GM21367 (cell line): ENCODE measurements at regions not wholly inside any gene's neighbourhood (a gene's known extent, or its start where the extent isn't known, plus 50 kb on each side); places are given as distances from the start of the nearest gene placed in this dataset.

Source experiments
- ATAC-seq: cut with Tn5 transposase; IDR thresholded peaks from one replicate; pipeline ENCODE4 v1.9.1; 2021; ENCODE audit not compliant: unreplicated experiment

DNA sequence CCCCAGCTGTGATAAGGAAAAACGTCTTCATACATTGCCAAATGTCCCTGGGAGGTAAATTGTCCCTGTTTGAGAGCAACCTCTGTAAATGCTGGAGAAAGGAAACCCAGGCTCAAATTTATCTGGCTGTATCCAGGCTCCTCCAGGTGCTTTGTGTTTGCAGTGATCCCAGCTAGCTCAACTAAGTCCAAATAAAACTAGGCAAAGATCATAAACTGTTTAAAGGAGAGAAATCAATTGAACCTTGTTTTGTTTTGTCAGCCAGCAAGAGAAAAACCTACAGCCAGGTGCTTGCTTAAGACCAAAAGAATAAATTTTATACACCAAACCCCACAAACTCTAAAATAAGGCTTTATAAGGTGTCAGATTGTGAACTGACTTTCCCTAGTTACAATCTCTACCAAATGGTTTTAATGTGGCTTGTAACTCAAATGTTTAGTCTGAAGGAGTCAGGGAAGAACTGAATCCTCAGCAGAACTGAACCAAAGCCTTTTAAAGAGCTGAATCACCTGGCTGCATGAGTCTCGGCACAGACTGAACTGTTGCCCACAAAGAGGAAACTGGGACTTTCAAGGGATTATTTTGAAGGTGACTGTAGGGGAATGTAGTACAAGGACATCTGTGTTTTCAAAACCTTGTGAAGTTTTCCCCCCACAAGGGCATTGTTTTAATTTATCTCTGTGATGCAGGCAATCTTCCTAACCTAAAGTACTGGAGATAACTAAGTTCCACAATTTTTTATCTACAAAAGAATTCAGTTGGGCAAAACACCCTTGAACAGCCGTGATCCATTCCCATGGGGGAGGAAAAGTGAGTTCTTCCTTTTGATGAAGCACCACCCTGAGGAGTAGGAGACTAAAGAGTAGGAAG, 201.7 kb upstream of the TARS1 start:
- ATAC-seq: no peak

DNA sequence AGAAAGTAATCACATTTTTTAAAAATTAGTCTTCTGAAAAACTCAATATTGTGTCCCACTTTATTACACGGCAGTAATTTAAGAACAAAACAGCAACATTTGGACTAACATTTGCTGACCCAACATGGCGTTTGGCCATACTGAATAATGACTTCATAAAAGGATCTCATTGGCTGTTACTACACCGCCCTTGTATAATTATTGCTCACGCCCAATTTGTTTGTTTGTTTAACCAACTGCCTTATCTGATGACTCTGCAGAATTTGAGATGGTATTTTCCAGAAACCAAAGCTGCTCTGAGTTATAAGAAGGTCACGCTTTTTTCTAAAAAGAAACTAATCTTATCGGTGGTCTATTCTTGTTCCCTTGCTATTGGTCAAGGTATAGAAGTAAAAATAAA, 200.2 kb upstream of the TARS1 start:
- no peak for ATAC-seq

DNA sequence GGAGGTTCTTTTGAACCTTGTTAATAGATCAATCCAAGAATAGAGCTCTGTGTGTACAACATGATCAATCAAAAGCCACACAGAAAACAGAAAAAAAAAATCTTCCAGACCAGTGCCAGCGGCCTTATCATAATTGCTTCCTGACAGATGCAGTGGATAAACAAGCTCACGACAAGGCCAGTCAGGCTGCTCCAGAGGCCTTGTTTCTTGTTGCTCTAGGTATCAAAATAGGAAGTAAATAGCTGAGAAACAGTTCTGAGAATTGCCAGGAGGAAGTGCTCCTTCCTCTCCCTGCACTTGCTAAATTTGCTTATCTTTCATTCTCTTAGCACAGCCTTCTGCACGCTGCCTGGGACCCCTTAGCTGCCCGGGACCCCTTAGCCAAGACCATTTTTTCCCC, 199.0 kb upstream of the TARS1 start:
- ATAC-seq: no peak

DNA sequence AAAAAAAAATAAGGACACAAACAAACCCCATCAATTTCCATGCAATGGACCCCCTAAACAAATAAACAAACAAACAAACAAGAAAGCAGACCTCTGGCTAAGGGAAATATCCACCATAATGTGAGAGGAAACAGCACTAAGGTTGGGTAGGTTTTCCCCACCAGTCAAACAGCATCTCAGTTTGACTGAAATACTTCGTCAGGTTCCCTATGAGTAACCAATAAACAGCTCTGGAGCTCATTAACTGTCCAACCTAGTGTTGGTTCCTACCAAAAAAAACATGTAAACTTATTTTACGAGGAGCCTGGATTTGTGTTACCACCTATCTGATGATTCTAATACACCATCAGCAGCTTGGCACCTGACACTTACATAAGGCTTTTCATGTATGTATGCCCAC, 198.5 kb upstream of the TARS1 start:
- no peak for ATAC-seq

DNA sequence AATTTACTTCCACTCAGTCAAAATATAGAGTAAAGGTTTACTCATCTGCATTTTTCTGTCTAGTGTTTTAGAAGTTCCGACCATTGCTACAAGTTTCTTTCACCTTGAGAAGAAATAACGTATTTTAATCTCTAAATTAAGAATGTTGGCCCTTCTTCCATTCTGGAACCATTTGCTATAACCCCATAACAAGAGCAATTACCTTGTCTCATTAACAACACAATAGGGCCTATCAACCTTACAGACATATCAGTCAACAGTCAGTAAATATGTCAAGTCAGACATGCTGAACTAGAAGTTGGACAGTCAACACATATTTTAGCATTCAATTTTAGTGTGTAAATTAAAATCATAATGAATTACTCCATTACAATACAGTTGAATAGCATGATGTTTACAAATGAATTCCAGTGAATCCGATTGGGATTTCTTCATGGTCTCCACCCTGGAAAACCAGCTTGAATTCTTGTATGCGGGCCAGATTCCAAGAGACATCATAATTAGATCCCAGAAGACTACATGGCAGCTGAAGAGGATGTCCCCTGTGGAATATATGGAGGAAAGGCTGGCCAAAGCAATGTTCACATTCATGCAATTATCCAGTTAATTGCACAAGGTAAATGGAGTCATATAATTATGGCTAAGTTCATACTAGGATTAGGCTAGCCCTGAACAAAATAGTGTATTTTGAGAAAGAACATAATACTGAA, 196.2 kb upstream of the TARS1 start:
- ATAC-seq: no peak

DNA sequence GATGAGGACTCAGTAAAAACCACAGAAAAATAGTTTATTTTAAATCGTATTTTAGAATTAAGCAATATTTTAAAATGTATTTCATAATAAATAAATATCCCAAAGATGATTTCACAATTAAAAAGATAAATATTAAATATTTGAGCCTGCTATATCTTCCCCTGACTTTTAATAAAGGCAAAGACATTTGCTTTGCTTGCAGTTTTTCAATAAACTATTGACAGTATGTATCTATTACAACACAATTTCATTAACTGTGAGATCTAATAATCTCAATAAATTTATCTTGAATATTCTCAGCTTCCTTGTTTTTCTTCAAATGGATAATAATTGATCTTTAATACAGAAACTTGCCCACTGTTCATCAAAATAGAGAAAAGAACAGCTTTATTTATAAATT, 186.2 kb upstream of the TARS1 start:
- no peak for ATAC-seq

DNA sequence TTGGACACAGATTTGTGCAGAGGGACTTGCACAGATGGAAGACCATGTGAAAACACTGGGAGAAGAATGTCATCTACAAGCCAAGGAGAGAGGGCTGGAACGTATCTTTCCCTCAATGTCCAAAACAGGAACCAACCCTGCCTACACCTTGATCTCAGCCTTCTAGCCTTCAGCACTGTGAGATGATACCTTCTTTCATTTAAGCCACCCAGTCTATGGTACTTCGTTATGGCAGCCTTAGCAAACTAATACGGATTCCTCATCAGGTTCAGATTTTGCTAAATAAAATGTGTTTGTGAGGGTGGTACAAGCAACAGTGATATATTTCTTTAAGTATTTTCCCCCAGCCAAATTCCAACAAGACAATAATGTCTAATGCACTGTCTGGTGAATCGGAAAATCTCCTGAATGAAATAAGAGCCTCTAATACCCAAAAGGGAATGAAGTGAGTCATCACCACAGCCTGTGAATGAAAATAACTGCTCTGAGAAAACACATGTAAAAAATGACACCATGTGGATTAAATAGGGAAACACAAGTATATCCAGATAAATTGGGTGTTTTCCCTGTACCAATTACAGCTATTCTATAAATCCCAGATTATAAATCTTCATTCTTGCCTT, 182.8 kb upstream of the TARS1 start:
- ATAC-seq: no peak

DNA sequence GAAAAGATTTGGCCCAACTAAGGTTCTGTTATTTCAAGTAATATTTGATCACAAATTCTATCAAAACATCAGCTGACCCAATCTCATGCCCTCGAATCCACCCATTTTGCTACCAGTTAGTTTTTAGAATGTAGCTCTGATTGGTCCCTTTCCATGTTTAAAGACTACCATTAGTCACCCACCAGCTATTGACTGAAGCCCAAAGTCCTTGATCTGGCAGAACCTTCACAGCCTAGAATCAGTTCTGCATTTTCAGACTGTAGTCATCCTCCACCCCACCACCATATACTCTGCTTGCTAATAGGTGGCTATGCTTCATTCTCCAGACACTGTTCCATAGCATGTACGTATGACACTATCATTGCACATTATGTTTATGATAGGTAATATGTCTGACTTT, 182.2 kb upstream of the TARS1 start:
- ATAC-seq: no peak

DNA sequence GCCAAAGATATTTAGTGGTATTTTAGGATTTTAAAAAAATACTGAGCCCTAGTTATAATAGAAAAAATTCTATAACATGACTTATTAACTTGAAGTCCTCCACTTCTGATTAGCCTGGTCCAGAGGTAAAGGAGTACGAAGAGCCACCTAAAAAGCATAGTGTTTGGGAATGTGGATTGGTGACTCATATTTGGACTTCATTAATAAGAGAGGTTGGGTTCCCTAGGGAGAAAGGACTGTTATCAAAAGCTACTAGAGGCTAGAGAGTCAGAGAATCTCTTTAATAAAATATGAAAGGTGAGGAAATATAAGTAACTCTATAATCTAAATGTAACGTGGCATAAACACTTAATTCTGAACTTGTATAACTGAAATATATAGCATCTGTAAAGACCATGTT, 180.7 kb upstream of the TARS1 start:
- no peak for ATAC-seq

DNA sequence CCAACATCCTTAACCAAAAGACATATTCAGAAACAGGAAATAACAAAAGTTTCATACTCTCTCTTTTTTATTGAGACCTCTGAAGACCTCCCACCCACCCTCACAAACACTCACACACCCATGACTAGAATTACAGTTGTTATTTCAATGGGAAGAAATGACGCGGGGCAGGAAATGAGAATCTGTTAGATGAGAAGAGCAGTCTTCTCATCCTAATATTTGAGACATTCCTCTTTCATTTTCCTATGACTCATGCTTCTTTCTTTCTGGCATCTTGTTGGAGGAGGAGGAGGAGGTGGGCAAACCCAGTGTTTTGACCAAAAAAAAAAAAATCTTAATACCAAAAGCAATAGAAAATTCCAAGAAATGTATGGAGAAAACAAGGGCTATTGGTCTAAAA, 179.5 kb upstream of the TARS1 start:
- no peak for ATAC-seq

DNA sequence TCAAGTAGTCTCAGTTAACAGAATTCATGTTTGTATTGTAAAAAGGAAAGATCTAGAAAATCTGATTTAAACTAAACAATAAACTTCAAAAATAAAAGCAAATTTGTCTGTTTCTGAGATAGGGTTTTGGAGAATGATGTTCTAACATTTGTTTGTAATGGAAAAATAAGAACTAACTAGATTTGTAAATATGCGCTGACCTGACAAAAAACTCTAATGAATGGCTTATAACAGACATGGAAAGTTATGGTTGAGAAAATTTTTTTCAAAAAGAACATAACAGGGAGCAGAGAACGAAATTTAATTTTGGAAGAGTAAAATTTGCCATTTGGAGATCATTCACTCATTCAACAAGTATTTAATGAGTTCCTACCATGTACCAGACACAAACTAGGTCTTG, 179.0 kb upstream of the TARS1 start:
- ATAC-seq: no peak

DNA sequence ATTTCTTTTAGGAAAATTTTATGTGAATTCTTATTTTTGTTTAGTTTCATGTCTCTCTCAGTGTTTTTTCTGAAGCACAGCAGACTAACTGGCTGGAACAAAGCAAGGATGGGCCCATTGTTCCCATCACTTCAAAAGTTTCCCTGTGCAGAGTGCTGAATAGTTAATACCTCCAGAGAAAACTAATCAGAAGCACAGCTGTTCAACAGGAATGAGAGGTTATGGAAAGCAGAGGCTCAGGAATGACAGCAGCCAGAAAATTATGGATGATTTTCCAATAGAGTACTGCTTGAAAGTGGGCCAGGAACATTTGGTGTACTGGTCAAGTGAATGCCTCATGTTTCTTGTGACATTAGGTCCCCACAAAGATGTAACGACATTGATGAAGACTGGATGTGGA, 173.0 kb upstream of the TARS1 start:
- no peak for ATAC-seq

DNA sequence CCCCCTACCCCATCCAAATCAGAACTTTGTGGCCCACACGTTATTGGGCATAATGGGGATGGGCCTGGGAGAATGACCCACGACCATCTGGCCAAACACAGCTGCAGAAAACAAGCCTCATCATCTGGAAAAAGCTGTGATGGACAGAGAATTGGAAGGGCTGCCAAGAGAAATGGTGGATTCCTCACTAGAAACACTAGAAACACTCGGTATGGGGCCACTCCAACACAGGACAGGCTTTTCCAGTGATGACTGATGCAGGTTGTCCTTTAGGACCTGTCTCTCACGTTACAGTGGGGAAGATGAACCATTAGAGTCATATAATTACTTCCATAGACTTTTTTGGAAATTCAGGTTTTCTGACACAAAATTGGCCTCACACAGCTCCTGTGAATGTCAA, 172.4 kb upstream of the TARS1 start:
- no peak for ATAC-seq

DNA sequence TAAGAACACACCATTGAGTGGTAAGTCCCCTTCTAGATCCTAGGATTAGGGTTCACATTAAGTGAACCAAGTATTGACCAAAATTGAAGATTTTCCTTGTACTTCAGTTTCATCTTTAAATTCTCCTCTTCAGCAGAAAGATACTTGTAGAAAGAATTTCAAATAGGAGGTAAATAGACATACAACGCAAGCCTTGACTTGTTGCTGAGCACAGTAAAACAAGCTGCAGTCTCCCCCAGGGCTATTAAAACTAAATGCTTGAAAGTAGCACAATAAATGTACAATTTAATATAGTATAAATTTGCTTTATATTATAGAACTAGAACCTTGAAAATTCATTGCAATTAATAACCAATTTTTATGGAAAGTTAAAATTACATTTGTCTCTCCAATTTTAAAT, 170.1 kb upstream of the TARS1 start:
- no peak for ATAC-seq

DNA sequence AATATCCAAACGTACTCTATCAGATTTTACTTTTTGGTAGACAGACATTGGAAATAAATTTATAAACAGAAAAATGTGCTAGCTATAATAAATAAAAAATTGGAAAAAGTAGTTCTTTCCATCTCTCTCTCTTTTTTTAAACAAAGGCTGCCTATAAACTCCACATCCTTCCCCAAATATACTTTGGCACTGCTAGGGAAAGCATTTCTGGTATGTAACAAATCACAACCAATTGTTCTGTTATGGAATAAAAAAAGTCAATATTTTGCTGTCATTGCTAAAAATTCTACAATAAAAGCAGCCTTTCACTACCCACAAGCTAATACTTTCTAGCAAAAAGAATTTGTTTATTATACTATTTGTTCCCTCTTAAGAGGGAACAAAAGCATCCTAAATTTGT, 169.2 kb upstream of the TARS1 start:
- ATAC-seq: no peak

DNA sequence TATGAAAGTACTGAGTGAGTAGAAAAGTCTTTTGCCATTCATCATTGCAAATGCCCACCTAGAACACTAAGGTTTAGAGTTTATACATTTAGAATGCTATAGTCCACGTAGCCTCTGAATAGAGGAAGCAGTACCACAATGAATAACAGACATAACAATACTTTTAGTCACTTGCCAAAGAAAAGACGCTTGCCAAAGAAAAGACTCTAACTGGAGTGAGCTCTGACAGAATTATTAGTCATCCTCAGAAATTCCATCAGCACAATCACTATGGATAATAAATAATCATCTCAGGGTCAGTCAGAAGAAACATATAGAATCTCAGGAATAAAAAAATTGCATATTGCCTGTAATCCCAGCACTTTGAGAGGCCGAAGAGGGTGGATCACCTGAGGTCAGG, 168.5 kb upstream of the TARS1 start:
- no peak for ATAC-seq

DNA sequence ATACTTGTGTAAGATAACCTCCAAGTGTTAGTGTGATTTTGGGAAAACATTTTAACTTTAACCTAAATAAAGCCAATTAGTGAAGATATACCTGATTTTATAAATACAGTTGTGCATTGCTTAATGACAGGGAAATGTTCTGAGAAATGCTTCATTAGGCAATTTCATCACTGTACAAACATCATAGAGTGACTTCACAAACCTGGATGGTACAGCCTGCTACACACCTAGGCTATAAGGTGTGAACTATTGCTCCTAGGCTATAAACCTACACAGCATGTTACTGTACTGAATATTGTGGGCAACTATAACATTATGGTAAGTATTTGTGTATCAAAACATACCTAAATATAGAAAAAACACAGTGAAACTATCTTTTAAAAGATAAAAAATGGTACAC, 166.8 kb upstream of the TARS1 start:
- ATAC-seq: no peak

DNA sequence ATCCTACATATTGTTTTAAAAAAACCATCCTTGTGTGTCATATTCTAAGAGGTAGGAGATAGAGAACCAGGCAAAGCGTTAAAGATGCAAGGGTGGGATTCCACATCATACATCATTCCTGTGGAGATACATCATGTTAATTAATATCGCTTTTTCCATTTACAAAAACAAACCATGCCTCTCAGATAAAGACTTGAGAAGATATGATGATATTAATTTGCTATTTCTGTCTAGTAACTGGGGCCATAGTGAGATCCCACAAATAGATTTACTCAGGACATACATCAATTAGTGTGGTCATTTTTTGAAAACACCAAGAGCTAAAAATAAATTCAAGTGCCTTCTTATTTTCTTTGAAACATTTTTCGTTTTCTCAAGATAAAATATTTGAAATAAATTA, 165.4 kb upstream of the TARS1 start:
- no peak for ATAC-seq

DNA sequence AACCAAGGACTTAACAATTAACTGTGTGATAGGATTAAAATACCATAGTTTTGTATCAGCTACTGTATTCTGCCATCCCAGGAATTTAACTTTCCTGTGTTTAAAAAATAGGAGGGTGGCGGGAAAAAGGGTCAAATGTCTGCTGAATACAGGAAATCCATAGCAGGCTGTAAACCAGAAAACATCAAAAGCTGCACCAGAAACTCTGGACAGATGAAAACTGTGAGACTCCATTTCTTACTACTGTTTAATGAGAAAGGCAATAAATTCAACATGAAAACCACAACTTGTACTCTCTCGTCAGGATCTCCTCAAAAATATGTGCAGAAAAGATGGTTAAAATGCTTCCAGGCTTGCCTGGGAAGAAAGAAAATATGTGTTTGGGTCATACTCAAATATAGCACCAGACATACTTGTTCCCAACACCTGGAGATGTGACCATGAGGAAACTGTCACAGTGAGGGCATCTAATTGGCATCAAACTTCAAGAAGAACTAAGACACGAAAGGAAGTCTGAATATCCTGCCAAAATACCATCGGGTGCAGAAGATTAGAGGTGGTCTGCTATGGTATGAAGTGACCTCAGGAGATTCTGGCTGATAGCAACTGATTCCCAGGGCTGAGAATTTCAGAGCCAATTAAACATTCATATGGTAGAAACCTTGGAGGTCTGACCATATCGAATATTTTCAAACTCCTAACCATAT, 164.7 kb upstream of the TARS1 start:
- no peak for ATAC-seq

DNA sequence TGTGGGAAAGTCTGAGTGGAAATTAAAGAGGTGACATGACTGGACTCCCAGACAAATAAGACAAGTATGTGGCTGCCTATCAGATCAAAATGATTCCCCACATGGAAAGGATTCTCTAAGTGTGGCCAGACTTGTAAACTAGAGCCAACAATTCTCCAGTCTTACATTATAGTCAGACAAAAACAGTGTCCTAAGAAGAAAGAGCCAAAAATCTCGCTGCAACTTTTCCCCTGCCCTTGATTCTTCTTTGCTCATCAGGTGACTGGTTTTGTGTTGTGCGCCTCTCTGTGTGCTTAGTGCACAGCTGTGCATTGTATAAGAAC, 164.2 kb upstream of the TARS1 start:
- no peak for ATAC-seq

DNA sequence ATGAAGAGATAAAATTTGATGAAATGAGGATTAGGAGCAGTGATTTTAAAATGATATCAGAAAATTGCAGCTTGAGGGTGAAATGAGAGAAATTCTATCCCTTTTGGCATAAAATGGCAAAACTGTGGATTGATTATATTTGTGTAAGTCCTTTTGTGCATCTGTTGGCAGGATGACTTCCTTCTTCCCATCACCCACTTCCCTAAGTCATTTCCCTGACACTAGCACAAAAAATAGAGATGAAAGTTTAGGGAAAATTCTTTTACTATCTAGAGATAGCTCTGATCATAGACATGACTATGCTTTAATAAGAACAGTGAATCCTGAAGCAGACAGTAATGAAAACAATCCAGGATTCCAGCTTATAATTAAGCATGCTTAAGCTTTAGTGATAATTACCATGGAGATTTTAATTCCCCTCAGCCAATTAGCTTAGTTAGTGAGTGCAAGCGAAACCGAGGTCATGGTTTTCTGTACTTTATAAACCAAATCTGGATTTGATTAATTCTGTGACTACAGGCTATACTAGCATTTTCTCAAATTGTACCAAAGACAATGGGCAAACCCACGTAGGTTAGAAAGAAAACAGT, 163.6 kb upstream of the TARS1 start:
- no peak for ATAC-seq
